Hypothalamus (tissue), 51 donors: ENCODE measurements at regions not wholly inside any gene's neighbourhood (a gene's known extent, or its start where the extent isn't known, plus 50 kb on each side); places are given as distances from the start of the nearest gene placed in this dataset.

Experiments
- DNase-seq, 51 donors: peaks; one replicate each; lab custom pipeline; 2025; lab: John Stamatoyannopoulos, UW

DNA sequence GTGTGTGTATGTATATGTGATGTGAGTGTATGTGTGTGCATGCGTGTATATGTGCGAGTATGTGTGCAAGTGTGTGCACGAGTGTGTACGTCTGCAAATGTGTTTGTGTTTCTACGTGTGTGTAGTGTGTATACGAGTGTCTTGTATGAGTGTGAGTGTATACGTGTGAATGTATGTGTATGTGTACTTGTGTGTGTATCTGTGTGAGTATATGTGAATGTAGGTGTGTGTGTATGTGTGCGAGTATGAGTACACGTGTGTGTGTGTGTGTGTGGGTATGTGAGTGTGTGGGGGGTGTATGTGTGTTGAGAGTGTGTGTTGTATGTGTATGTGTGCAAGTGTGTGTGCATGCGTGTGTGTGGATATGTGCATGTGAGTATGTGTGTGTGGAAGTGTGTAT lies 602.0 kb upstream of the CDH4 start:
- DNase-seq = no peak

DNA sequence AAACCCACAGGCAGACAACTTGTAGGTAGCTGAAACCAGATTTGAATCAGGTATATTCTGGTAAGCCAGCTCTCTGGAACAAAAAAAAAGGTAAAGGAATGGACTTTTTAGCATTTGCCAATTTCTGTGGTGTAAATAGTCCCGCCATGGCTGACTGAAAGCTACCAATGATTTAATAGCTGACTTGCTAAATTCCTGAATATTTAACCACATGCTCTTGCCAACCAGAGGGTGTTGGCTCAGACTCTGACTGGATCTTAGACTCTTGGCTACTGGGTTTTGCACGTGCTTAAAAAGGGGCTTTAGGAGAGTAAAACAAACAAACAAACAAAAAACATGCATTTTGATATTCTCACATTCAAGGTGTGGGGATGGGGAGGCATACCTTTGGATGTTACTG lies 600.0 kb upstream of the CDH4 start:
- no peak for DNase-seq

DNA sequence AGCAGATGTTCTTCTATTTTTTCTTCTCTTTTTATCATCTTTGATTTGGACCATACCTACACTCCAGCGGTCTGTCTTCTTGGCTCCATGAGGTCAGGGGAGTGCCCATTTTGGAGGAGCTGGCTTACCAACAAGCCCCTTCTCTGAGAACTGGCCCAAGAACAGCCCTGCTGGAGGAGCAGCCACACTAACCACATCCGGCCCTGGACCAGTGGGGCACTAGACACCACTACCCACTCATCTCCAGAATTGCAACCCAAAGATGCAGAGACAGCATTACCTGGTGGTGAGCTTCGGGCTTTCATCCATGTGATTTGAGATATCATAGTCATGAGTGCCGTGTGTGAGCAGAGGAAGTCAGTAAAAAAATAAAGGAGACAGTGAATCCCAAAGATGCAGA lies 599.4 kb upstream of the CDH4 start:
- no peak for DNase-seq

DNA sequence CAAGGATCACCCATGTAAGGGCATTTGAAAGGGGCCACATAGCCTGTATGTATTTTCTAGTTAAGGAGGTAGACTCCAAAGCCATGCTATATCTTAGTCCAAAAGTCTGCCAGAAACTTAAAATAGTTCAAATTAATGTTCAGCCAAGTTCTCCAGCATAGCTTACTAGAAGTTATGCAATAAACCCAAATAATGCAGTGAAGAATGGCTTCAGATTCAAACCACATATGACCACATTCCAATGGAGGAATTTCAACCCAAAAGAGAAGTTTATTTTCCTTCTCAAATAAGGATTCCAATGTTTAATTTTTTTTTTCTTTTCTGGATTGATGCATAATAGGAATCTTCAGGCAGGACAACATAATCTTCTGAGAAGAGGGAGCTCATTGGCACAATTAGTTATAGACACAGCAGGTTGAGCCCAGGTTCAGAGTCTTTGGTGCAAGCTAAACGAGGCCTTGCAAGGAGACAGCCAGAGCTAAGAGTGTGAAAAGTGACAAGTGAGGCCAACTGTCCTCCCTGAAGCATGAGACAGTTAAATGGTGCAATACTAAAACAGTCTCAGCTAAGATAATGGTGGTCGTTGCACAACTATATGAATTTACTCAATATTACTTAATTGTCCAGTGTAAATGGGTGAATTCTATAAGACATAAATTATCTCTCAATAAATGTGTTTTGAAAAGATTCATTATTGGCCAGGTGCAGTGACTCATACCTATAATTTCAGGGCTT lies 598.8 kb upstream of the CDH4 start:
- DNase-seq = no peak

DNA sequence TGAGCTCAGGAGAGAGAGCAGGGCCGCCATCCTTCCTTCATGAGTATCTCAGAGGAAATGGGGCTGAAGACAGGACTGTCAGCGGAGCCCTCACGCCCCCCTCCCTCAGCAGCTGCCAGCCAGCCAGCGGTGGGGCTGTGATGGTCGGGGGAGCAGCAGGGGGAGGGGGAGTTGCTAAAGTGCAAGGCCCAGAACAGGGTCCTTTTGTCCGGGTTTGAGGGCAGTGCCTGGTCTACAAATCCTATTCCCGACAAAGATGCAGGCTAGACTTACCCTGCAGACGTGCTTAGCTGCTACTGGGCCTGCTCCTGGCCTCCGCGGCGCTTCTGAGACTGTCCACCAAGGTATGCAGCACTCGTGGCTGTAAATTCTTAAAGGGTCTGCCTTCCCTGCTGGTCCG lies 593.4 kb upstream of the CDH4 start:
- DNase-seq = no peak

DNA sequence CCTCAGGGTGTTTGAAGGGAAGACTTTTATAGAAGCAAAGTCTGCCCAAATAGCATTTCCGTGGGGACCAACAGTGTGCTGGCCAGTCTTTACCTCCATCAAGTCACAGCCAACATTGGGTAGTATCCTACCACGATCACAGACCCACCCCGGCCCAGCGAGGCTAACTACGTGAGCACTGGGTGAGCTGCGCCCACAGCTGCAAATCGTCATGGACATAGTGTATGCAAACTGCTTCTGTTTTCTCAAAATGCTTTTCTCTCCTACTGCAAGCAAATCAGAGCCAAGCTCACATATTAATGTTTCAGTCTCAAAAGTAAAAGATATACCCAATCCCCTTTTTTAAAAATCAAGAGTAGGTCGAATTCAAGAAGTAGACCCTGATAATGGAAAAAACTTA lies 592.8 kb upstream of the CDH4 start:
- DNase-seq = no peak

DNA sequence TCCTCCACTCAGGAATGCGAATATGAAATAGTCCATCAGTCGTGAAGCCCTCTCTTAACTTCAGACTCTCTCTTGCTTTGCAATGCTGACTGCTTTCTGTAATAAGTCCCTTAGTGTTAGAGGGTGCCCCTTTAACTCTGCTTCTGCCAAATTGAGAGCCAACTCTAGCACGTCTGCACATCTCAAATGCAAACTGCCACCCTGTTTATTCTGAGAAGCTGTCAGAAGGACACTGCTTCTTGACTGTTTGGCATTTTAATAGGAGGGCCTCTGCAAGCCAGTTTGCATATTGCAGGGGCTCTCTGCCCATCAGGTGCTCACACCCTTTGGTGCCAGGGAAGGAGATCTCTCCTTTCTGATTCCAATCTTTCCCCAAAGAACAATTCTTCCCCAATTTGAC lies 589.8 kb upstream of the CDH4 start:
- no peak for DNase-seq

DNA sequence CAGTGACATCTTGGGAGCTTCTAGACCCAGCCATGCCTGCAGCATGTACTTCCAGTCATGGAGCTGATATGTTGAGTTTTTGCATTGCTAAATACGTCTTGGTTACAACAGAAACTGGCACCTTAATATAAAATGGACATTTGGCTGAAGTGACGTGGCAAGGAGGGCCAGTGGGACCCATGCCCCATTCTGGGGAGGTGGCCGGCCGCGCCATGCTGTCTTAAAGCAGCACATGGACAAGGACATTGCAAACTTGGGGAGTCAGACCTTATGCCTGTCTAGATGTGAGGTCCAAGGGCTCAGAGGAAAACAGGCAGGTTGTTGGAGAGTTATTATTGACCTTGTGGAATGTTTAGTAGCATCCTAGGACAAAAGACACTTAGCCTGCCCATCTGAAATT lies 588.0 kb upstream of the CDH4 start:
- DNase-seq = no peak

DNA sequence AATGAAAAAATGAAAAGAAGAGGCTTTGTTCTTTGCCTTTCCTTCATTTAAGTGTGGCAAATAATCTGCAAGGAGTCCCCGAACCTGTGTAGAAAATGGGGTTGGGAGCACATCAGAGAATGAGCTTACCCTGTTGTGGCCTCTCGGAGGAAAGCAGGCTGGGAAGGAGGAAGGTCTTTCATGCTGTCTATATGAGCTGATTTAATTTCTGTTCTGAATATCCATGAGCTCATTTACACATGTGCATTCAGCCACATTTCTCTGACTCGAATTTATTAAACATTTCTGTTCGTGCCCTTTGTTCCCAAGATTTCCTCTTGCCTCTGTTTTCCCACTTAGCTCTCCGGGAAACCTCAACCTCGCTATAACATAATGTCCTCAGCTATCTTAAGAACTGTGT lies 584.4 kb upstream of the CDH4 start:
- no peak for DNase-seq

DNA sequence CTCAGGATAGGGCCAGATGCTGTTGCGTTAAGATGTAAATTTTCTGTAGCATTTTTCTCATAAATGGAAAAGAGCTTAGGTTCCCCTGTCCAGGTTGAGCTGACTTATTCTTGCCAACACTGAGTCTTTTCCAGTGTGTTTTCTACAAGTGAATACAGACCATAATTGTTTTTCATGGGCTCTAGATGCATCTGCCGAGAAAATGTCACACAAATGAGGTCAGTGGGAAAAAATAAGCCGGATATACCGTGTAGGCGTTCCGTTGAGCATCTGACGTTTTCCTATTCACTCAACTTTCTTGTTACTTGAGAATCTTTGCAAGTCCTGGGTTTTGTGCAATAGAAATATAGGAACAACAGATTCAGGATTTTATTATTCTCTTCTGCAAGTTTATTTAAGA lies 582.9 kb upstream of the CDH4 start:
- no peak for DNase-seq

DNA sequence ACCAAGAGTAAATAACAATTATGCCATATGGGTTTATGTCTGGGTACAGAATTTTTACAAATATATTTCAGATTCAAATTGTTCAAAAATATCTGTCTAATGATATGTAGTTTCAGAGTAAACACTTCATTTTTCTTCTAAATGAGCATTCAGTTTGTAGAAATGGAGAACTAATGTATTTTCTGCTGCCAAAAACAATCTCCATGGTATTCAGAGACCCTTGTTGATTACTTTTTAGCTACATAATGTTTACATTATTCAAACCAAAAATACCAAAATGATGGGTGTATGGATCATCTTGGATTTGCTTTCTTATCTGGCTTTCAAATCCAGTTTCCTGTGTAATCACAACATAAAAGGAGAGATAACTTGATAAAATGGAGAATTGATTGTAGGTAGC lies 576.0 kb upstream of the CDH4 start:
- DNase-seq = no peak

DNA sequence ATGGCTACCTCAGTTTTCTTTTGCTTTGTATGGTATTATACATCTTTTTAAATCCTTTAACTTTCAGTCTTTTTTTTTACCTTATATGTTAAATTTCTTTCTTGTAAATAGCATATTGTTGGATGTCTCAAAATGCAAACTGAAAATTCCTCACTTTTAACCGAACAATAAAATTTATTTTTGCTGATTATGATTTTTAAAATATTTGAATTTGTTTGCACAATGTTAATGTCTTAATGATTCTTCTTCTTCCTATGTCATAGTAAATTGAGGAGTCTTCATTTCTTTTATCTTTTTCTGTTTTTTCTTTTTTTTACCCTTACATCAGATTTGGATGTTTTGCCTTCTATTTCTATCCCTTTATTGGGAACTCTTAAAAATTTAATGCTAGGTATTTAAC lies 574.2 kb upstream of the CDH4 start:
- no peak for DNase-seq

DNA sequence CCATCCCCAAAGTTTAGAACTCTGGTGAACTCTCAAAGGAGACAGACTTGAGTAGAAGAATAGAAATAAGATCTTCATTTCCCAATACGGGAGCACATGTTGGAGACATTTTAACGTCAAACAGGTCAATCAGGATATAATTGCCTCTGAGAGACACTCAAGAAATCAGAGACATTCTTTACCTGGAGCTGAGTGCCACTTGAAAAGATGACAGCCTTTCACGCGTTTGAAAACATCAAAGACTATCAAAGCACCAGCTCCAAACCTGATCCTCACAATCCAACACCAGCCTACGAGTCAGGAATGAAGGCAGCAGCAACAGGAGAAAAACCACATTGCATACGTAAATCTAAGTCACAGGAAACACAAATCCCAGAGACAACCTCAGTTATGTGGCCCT lies 571.5 kb upstream of the CDH4 start:
- no peak for DNase-seq

DNA sequence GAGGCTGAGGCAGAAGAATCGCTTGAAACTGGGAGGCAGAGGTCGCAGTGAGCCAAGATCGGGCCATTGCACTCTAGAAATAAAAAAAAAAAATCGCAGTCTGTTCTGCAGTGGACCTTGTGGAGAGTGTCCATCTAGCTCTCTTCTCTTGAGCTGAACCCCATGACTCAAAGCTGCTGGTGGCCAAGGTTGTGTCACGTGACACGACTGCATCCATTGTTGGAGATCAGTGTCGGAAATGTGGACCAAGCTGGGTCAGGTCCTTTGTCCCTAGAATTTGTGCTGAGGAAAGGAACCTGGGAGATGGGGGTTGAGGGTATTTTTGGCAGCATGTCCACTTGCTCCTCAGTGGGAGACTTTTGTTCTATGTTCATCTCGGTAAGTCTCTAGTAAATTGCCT lies 564.8 kb upstream of the CDH4 start:
- no peak for DNase-seq

DNA sequence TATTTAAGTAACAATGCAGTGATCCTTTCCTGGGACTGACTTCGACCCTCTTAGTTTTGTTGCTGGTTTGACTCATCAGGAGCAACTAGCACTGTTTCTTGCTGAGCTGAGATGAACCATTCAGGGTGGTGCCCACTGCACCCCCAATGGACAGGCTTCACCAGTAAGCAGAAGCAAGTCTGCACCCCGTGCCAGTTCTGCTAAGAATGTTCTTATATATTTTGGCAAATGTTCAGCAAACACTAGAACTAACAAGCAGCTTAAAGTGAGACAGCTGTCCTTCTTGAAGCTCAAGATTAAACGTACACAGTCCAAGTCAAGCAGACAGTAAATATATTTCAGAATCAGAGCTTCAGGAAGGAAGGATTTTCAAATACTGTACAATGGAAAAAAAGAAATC lies 561.3 kb upstream of the CDH4 start:
- no peak for DNase-seq

DNA sequence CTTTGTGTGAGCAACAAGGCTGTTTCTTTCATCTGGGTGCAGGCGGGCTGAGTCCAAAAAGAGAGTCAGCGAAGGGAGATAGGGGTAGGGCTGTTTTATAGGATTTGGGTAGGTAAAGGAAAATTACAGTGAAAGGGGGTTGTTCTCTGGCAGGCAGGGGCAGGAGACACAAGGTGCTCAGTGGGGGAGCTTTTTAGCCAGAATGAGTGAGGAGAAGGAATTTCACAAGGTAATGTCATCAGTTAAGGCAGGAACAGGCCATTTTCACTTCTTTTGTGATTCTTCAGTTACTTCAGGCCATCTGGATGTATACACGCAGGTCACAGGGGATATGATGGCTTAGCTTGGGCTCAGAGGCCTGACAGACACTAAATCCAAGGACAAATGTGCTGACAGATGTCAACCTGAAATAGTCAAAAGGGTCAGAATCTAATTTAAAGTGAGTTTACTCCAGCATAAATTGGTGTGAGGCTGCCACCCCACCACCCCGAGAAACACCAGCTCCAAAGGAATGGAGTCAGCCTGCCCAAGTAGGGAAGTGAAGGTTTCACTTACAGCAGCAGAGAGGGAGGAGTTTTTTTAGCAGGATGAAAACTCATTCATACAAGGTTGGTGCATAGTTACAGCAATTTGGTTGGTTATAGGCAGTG lies 560.0 kb upstream of the CDH4 start:
- no peak for DNase-seq

DNA sequence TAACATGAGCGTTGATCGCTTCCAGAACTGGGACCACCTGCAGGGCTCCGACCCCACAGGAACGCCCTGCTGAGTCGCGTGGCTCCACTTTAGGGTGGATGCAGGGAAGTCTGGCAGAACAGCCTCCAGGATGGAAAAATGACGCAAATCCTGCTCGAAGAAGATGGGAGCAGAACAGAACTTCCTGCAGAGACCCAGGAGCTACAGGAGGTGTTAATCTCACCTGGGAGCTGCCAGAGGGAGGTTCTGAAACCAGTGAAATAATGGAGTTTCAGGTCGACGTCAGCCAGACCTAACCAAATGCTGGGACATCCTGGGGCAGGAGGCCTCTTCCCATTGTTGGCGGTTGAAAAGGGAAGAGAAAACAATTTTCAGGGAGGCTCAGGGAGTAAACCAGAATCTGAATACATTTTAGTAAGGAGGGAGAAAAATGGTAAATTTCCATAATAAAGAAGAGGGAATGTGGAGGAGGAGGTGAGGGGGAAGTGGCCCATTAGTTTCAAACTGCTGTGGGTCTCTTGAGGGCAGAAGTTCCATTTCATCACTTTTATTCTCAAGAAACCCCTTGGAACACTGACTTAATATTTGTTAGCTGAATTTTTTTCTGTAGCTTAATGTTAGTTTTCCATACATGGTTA lies 558.4 kb upstream of the CDH4 start:
- DNase-seq = no peak

DNA sequence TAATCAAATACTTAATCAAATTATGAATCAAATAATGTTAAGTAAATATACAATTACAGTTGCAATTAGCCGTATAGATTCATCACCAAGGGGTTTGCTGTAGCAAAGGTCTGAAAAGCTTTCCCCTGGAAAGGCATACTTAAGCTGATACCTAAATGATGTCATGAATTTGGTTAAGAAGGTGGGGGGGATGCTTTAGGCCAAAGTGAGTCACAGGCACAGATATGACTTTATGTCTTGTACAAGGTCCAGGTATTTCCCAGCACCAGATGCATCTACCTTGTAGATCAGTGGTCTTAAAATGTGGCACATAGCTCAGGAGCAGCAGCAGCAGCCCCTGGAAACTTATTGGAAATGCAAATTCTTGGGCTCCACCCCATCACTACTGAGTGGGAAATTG lies 557.3 kb upstream of the CDH4 start:
- no peak for DNase-seq

DNA sequence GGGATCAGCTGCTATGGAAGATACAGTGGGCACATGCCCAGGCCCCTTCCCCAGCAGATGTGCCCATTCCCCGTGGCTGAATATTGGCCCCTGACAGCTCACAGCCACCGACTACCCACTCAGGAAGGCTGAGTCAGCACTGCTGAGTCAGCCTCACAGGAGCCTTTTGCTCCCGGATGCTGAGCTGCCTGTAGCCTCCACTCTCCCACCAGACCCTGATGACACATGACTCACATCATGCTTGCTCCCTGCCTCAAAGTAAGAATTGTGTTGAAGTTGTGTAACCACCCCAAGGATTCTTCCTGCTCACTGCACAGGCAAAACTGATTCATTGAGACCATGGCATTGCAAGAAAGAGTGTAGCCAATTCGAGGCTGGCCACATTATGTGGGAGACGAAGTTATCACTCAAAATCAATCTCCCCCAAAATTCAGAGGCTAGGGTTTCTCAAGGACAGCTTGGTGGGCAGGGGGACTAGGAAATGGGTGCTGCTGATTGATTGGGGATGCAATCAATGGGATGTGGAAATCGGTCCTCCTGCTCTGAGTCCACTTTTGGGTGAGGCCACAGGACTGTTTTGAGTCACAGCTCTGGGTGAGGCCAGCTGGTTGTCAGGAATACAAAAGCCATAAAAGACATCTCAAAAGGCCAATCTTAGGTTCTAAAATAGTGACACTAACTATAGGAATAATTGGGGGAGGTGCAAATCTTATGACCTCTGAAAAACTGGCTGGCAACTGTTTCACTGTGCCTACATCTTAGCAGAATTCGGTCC lies 556.6 kb upstream of the CDH4 start:
- DNase-seq = peak in 2 of 51 donors; percentile 18 to 35

DNA sequence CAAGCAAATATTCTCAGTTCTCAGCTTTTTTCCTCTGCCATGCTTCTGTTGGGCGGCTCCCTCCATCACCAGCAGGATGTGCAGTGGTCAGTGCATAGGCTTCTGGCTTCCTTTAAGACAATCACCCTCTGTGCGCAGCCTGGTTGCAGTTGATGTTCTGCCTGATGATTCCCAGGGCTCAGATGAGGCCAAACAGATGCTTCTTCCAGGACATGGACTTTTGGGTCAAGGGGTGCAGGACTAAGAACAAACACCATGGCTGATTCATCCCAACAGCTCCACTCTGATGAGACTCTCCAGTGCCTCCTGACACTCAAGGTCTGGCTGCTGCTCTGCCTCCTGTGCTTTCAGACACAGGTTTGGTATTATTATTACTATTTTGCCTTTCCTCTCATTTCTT lies 554.8 kb upstream of the CDH4 start:
- DNase-seq = no peak

DNA sequence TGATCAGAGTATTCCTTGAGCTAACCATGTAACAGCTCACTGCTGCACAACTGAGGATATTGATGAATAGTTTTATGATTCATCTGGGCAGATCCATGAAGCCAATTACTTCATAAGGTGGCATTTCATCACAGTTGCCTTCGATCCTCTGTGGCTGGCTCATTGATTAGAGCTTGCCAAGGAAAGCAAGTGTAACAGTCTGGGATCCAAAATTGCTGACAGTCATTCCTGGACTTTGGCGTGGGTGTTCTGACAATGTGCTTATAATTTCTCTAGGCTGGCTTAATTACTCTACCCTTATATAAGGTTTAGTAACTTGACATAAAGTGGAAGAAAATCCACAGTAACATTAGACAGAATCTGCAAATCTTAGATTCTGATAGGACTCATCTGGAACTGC lies 551.3 kb upstream of the CDH4 start:
- no peak for DNase-seq

DNA sequence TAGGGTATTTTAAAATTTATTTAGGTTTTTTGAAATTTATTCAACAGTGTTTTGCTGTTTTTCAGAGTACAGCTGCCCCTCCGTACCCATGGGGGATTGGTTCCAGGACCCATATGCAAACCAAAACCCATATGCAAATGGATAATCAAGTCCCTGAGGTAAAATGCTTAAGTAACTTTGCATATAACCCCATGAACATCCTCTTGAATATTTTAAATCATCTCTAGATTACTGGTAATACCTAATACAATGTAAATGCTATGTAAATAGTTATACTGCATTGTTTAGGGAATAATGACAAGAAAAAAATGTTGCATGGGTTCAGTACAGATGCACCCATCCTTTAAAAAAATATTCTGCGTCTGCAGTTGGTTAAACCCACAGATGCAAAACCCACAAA lies 547.9 kb upstream of the CDH4 start:
- no peak for DNase-seq
